ENCODE measurements at regions not wholly inside any gene's neighbourhood (a gene's known extent, or its start where the extent isn't known, plus 50 kb on each side); places are given as distances from the start of the nearest gene placed in this dataset.

DNA sequence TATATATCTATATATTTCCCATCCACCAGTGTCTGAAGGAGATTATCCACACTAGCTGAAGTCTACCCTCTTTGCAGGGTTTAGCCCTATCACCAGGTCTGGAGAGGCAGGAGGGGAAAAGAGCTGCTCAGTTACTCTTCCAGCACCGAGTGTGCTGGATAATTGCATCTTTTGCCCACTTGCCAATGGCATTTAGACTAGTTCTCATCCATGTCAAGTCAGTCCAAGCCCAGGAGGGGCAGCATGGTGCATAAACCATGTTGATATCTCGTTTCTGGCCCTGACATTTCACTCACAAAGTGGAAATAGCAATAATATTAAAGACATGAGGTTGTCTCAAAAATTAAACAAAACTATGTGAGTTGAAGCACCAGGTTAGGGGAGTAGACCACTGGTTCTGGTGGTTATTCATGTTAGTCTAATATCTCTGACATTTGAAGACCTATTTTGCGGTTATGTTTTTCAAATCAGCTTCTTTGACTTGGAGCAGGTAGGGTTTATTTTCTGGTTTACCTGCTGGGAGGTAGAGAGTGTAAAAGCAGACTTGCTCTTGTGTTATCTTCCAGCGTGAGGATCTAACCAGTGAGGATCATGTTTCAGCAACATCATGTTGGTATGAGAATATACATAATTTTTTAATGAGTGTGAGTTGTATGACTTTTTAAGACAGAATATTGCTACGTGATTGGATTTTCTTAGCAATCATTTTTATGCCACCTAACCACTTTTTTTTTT lies 273.2 kb upstream of the KIRREL3 start:
- Mint-ChIP-seq H3K27me3 (peaks cover 3% of the 10 kb centered on the region), H3K4me1 (no peaks in the 10 kb centered on the region), H3K27ac (no peak overlapping the region), H3K9me3 (ENCODE audit: insufficient read depth) (no peaks in the 10 kb centered on the region), H3K4me3 (no peak overlapping the region)
- Histone ChIP-seq H2AFZ (ENCODE audit: insufficient read depth, low read depth, low read length, poor library complexity, severe bottlenecking) (no peak overlapping the region), H3K27ac (ENCODE audit: low read length in 2 of 2) (no peak overlapping the region), H3K9ac (ENCODE audit: low read length) (no peak overlapping the region), H4K20me1 (ENCODE audit: control insufficient read depth, insufficient read depth, low read length, poor library complexity, severe bottlenecking) (no peaks in the 10 kb centered on the region), H3K9me3 (ENCODE audit: control extremely low read depth in 1 of 3, control insufficient read depth in 2 of 3, insufficient read depth in 1 of 3, low read length in 2 of 3) (peaks cover 0 to 4% (median 0%) of the 10 kb centered on the region in 3 donors), H3K4me1 (ENCODE audit: control insufficient read depth in 2 of 2, insufficient read depth in 2 of 2, low read length in 2 of 2) (no peaks in the 10 kb centered on the region), H3K27me3 (replicated peaks in 1 of 4; ENCODE audit: control extremely low read depth in 1 of 4, control insufficient read depth in 3 of 4, insufficient read depth in 4 of 4, low read length in 3 of 4) (no peaks in the 10 kb centered on the region), H3K4me3 (ENCODE audit: control extremely low read depth in 1 of 5, extremely low read depth in 1 of 5, insufficient read depth in 1 of 5, low read depth in 2 of 5, low read length in 4 of 5) (no peak overlapping the region), H3K4me2 (replicated peaks; ENCODE audit: low read depth, low read length, poor library complexity, severe bottlenecking) (no peak overlapping the region), H3K36me3 (replicated peaks in 1 of 2; ENCODE audit: control extremely low read depth in 1 of 2, control insufficient read depth in 1 of 2, extremely low read depth in 1 of 2, insufficient read depth in 2 of 2, low read length in 1 of 2) (no peaks in the 10 kb centered on the region), H3K79me2 (ENCODE audit: control insufficient read depth, insufficient read depth, low read length) (no peaks in the 10 kb centered on the region)
- 87% methylated on average over 3 of the region's 5 CpGs for WGBS (ENCODE audit: insufficient coverage)
- DNase-seq, result no peak
- intact Hi-C loops (cut with micrococcal nuclease), result no loop called here
- ChIA-PET CTCF (no interaction called here), POLR2A (interaction anchor here (0.6 kb wide), 1 partner anchor 249 kb away, joined by 6 read pairs; no protein-coding TSS in a partner anchor)
- ATAC-seq (ENCODE audit: low read depth), result no peak
- TF ChIP-seq EZH2 (IDR thresholded peaks at IDR 0.05; ENCODE audit: borderline replicate concordance, insufficient read depth, low read depth, low read length, poor library complexity, severe bottlenecking), result no peak
- TF ChIP-seq, protein P1, sequence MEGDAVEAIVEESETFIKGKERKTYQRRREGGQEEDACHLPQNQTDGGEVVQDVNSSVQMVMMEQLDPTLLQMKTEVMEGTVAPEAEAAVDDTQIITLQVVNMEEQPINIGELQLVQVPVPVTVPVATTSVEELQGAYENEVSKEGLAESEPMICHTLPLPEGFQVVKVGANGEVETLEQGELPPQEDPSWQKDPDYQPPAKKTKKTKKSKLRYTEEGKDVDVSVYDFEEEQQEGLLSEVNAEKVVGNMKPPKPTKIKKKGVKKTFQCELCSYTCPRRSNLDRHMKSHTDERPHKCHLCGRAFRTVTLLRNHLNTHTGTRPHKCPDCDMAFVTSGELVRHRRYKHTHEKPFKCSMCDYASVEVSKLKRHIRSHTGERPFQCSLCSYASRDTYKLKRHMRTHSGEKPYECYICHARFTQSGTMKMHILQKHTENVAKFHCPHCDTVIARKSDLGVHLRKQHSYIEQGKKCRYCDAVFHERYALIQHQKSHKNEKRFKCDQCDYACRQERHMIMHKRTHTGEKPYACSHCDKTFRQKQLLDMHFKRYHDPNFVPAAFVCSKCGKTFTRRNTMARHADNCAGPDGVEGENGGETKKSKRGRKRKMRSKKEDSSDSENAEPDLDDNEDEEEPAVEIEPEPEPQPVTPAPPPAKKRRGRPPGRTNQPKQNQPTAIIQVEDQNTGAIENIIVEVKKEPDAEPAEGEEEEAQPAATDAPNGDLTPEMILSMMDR (IDR thresholded peaks at IDR 0.05), result no peak

DNA sequence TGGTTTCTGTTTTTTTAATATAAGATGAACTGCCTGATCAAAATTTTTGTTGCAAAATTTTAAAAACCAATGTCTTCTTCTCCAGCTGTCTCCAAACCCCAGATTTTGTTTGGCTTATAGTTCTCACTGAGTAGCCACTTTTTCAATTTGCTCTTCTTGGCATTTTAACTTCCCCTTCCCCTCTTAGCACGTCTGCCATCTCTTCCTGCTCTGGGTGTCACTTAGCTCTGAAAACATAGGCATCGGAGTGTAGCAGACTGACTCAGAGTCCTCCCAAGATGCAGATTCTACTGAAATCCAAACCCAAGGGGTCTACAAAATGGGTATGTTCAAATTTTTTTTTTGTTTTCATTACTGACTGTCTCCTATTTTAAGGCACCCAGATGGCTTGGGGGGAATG lies 270.3 kb upstream of the KIRREL3 start:
- H3K4me1 ChIP-seq (ENCODE audit: control insufficient read depth in 2 of 2, insufficient read depth in 2 of 2, low read length in 2 of 2), result no peaks in the 10 kb centered on the region
- no peak overlapping the region for H3K4me3 ChIP-seq (ENCODE audit: control extremely low read depth in 1 of 5, extremely low read depth in 1 of 5, insufficient read depth in 1 of 5, low read depth in 2 of 5, low read length in 4 of 5)
- H3K9me3 ChIP-seq (ENCODE audit: control extremely low read depth in 1 of 3, control insufficient read depth in 2 of 3, insufficient read depth in 1 of 3, low read length in 2 of 3), result peaks cover 0 to 2% (median 0%) of the 10 kb centered on the region in 3 donors
- H3K79me2 ChIP-seq (ENCODE audit: control insufficient read depth, insufficient read depth, low read length), result no peaks in the 10 kb centered on the region
- H3K36me3 ChIP-seq (replicated peaks in 1 of 2; ENCODE audit: control extremely low read depth in 1 of 2, control insufficient read depth in 1 of 2, extremely low read depth in 1 of 2, insufficient read depth in 2 of 2, low read length in 1 of 2), result no peaks in the 10 kb centered on the region
- no peak overlapping the region for H3K27ac ChIP-seq (ENCODE audit: low read length in 2 of 2)
- H2AFZ ChIP-seq (ENCODE audit: insufficient read depth, low read depth, low read length, poor library complexity, severe bottlenecking), result no peak overlapping the region
- no peak overlapping the region for H3K4me2 ChIP-seq (replicated peaks; ENCODE audit: low read depth, low read length, poor library complexity, severe bottlenecking)
- Mint-ChIP-seq H3K27ac (no peak overlapping the region), H3K4me3 (no peak overlapping the region), H3K4me1 (no peaks in the 10 kb centered on the region), H3K27me3 (peaks cover 3% of the 10 kb centered on the region), H3K9me3 (ENCODE audit: insufficient read depth) (no peaks in the 10 kb centered on the region)
- ChIA-PET CTCF (no interaction called here), POLR2A (no interaction called here)
- WGBS (ENCODE audit: insufficient coverage), result no CpG with 5 or more reads among the region's 2 CpGs
- intact Hi-C loops (cut with micrococcal nuclease), result no loop called here
- no peak for ATAC-seq (ENCODE audit: low read depth)
- no peak for DNase-seq
- H3K9ac ChIP-seq (ENCODE audit: low read length), result no peak overlapping the region
- no peaks in the 10 kb centered on the region for H4K20me1 ChIP-seq (ENCODE audit: control insufficient read depth, insufficient read depth, low read length, poor library complexity, severe bottlenecking)
- H3K27me3 ChIP-seq (replicated peaks in 1 of 4; ENCODE audit: control extremely low read depth in 1 of 4, control insufficient read depth in 3 of 4, insufficient read depth in 4 of 4, low read length in 3 of 4), result no peaks in the 10 kb centered on the region
- TF ChIP-seq, protein P1 (IDR thresholded peaks at IDR 0.05), result no peak
- no peak for TF ChIP-seq EZH2 (IDR thresholded peaks at IDR 0.05; ENCODE audit: borderline replicate concordance, insufficient read depth, low read depth, low read length, poor library complexity, severe bottlenecking)

Measured in B cell (primary cell).